Progenitor cell of endocrine pancreas (in vitro differentiated cells): ENCODE measurements at regions not wholly inside any gene's neighbourhood (a gene's known extent, or its start where the extent isn't known, plus 50 kb on each side); places are given as distances from the start of the nearest gene placed in this dataset.

Source experiments
- DNase-seq: peaks from one replicate; pipeline ENCODE4 v3.0.0; 2021; ENCODE audit warnings: low spot score; ENCODE audit not compliant: unreplicated experiment
- H3K27ac Mint-ChIP-seq: 2 replicates; pipeline ENCODE4 v1.8.0; 2021; ENCODE audit warnings: mild to moderate bottlenecking, moderate library complexity, mixed read lengths
- H3K27me3 Mint-ChIP-seq: 2 replicates; pipeline ENCODE4 v1.8.0; 2021; ENCODE audit warnings: mixed read lengths
- H3K36me3 Mint-ChIP-seq: 2 replicates; pipeline ENCODE4 v1.8.0; 2022; ENCODE audit warnings: mixed read lengths; ENCODE audit not compliant: insufficient read depth
- H3K4me1 Mint-ChIP-seq: 2 replicates; pipeline ENCODE4 v1.8.0; 2021; ENCODE audit warnings: low read depth, mixed read lengths
- H3K4me3 Mint-ChIP-seq: 2 replicates; pipeline ENCODE4 v1.8.0; 2021; ENCODE audit warnings: low read depth, mild to moderate bottlenecking, moderate library complexity, mixed read lengths
- H3K9me3 Mint-ChIP-seq: 2 replicates; pipeline ENCODE4 v1.8.0; 2021; ENCODE audit warnings: low read depth, mixed read lengths
- TF ChIP-seq, protein P1 (sequence below): fragments of 200-600 bp; sonication (generic); IDR thresholded peaks from one replicate; pipeline ENCODE4 v1.5.0; 2021; ENCODE audit warnings: antibody characterized with exemption, mild to moderate bottlenecking; ENCODE audit not compliant: unreplicated experiment

DNA sequence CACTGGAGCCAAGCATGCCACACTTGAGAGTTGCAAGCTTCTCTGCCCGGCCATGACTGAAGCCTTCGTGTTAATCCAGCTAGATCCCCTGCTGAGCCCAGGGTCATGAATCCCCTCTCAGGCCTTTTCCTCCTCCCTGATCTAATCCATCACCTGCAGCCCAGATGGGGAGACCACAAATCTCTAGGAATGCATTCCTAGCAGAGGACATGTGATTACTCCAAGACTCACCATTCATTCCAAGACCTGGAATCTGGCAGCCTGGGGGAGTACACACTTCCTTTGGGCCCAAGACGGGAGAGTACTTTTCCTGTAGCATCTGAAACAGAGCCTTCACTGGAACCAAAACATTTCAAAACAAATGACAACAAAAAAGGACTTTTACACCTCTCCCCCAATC, 269.3 kb upstream of the NFIA start:
- TF ChIP-seq, protein P1, sequence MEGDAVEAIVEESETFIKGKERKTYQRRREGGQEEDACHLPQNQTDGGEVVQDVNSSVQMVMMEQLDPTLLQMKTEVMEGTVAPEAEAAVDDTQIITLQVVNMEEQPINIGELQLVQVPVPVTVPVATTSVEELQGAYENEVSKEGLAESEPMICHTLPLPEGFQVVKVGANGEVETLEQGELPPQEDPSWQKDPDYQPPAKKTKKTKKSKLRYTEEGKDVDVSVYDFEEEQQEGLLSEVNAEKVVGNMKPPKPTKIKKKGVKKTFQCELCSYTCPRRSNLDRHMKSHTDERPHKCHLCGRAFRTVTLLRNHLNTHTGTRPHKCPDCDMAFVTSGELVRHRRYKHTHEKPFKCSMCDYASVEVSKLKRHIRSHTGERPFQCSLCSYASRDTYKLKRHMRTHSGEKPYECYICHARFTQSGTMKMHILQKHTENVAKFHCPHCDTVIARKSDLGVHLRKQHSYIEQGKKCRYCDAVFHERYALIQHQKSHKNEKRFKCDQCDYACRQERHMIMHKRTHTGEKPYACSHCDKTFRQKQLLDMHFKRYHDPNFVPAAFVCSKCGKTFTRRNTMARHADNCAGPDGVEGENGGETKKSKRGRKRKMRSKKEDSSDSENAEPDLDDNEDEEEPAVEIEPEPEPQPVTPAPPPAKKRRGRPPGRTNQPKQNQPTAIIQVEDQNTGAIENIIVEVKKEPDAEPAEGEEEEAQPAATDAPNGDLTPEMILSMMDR: no peak
- Mint-ChIP-seq H3K36me3 (no peaks in the 10 kb centered on the region), H3K4me3 (no peak overlapping the region), H3K27ac (no peak overlapping the region), H3K4me1 (no peaks in the 10 kb centered on the region), H3K27me3 (no peaks in the 10 kb centered on the region), H3K9me3 (no peaks in the 10 kb centered on the region)
- DNase-seq: no peak

DNA sequence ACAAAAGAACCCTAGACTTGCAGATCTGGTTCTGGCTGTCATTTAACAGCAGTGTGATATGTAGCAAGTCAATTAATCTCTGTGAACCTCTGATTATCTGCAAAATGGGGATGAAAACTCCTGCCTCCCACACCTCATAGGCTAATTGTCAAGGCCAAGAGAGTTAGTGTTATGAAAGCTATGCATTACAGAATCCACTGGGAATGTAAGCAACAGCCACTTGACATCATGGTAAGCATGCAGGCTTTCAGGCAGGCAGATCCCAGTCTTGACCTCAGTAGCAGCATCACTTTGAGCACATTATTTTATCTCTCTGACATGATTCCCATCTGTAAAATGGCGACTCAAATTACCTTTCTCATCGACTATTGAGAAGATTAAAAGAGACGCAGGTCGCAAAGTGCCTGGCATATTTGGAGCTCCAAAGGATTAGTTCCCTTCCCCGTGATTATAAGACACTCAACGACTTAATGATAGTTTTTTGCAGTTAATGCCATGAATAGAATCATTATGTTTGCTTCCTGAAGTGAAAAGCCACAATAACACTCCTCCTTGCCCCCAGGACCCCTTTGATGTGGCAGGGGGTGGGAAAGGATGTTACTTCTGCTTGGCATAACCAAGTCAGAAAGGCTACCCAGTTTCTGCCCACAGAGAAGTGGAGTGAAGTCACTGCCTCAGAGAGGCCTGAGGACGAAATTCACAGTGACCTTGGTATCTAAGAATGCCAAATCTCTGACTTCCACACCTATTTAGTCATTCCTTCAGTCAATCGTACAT, 273.0 kb upstream of the NFIA start:
- TF ChIP-seq, protein P1: no peak
- Mint-ChIP-seq H3K4me3 (no peak overlapping the region), H3K27me3 (no peaks in the 10 kb centered on the region), H3K36me3 (no peaks in the 10 kb centered on the region), H3K4me1 (no peaks in the 10 kb centered on the region), H3K9me3 (peaks cover 8% of the 10 kb centered on the region), H3K27ac (no peak overlapping the region)
- DNase-seq: no peak

DNA sequence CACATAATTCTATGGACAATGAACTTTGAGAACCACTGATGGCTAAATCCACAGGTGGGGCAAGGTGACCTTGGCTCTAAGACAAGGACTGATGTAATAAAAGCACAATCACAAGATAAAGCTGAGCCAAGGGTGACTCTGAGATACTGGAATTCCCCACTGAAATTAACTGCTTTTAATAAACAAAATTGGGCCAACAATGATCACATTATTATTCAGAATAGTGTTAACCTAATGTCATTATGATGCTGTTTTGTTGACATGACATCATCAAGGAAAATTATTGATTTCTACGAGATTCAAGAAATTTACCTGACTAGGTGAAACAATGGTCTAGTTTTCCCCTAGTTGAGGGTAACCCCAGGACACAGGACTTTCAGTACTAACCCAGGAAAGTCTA, 273.7 kb upstream of the NFIA start:
- no peak overlapping the region for H3K4me3 Mint-ChIP-seq
- H3K36me3 Mint-ChIP-seq: no peaks in the 10 kb centered on the region
- no peaks in the 10 kb centered on the region for H3K4me1 Mint-ChIP-seq
- TF ChIP-seq, protein P1: no peak
- DNase-seq: no peak
- H3K27ac Mint-ChIP-seq: no peak overlapping the region
- peaks cover 8% of the 10 kb centered on the region for H3K9me3 Mint-ChIP-seq
- H3K27me3 Mint-ChIP-seq: no peaks in the 10 kb centered on the region

DNA sequence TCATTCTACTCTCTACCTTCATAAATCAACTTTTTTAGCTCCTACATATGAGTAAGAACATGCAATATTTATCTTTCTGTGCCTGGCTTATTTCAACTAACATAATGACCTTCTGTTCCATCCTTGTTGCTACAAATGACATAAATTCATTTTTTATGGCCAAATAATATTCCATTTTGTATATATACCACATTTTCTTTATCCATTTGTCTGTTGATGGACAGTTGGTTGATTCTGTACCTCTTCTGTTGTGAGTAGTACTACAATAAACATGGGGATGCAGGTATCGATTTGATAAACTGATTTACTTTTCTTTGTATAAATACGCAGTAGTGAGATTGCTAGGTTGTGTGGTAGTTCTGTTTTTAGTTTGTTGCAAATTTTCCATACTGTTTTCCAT, 279.5 kb upstream of the NFIA start:
- Mint-ChIP-seq H3K36me3 (no peaks in the 10 kb centered on the region), H3K9me3 (peaks cover 8% of the 10 kb centered on the region), H3K4me3 (no peak overlapping the region), H3K4me1 (no peaks in the 10 kb centered on the region), H3K27me3 (no peaks in the 10 kb centered on the region), H3K27ac (no peak overlapping the region)
- TF ChIP-seq, protein P1: no peak
- DNase-seq: no peak

DNA sequence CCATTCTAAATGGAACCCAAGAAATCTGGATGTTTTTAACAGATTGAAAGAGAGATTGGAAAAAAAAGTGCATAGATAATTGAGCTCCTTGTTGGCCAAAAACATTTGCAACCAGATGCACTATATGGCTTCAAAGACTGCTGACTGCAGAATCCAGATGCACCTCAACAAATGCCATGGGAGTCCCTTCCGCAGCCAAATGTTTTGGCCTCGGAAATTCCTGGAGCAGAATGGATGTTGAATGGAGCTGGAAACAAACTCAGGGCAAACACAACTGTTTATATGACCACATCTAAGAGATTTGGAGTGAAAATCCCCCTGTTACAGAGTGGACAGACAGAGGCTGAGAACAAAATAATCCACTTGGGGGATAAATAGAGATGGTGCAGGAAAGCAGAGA, 285.0 kb upstream of the NFIA start:
- Mint-ChIP-seq H3K4me3 (no peak overlapping the region), H3K36me3 (no peaks in the 10 kb centered on the region), H3K27me3 (peaks cover 11% of the 10 kb centered on the region)

More for the DNA sequence above, 285.0 kb upstream of the NFIA start:
- TF ChIP-seq, protein P1: no peak
- Mint-ChIP-seq H3K27ac (no peak overlapping the region), H3K4me1 (no peaks in the 10 kb centered on the region), H3K9me3 (no peaks in the 10 kb centered on the region)
- no peak for DNase-seq
